ENCODE measurements at regions not wholly inside any gene's neighbourhood (a gene's known extent, or its start where the extent isn't known, plus 50 kb on each side); places are given as distances from the start of the nearest gene placed in this dataset.

- no peak for DNase-seq (ENCODE audit: low read depth in 3 of 3, low spot score in 1 of 3)
Measured at GRCh38 chr20:63100926-63101699, 94.3 kb upstream of the BHLHE23 start.

GRCh38 chr20:63100174-63100925, 93.6 kb upstream of the BHLHE23 start:
- DNase-seq (ENCODE audit: low read depth in 3 of 3, low spot score in 1 of 3): no peak

GRCh38 chr20:63099456-63100173, 92.9 kb upstream of the BHLHE23 start:
- no peak for DNase-seq (ENCODE audit: low read depth in 3 of 3, low spot score in 1 of 3)

- DNase-seq (ENCODE audit: low read depth in 3 of 3, low spot score in 1 of 3): no peak
Measured at GRCh38 chr20:63098195-63098810, 91.5 kb upstream of the BHLHE23 start.

GRCh38 chr20:63097336-63097831, 90.6 kb upstream of the BHLHE23 start:
- no peak for DNase-seq (ENCODE audit: low read depth in 3 of 3, low spot score in 1 of 3)

GRCh38 chr20:63096681-63097335, 90.0 kb upstream of the BHLHE23 start:
- DNase-seq (ENCODE audit: low read depth in 3 of 3, low spot score in 1 of 3): no peak

GRCh38 chr20:63095718-63096654, 89.2 kb upstream of the BHLHE23 start:
- DNase-seq (ENCODE audit: low read depth in 3 of 3, low spot score in 1 of 3): no peak

GRCh38 chr20:63094767-63095499, 88.2 kb upstream of the BHLHE23 start:
- DNase-seq (ENCODE audit: low read depth in 3 of 3, low spot score in 1 of 3): no peak

- DNase-seq (ENCODE audit: low read depth in 3 of 3, low spot score in 1 of 3): no peak
Measured at GRCh38 chr20:63093966-63094766, 87.4 kb upstream of the BHLHE23 start.

GRCh38 chr20:63092660-63093215, 86.0 kb upstream of the BHLHE23 start:
- no peak for DNase-seq (ENCODE audit: low read depth in 3 of 3, low spot score in 1 of 3)

- DNase-seq (ENCODE audit: low read depth in 3 of 3, low spot score in 1 of 3): no peak
Measured at GRCh38 chr20:63091901-63092659, 85.3 kb upstream of the BHLHE23 start.

GRCh38 chr20:63090682-63091571, 84.2 kb upstream of the BHLHE23 start:
- no peak for DNase-seq (ENCODE audit: low read depth in 3 of 3, low spot score in 1 of 3)

- no peak for DNase-seq (ENCODE audit: low read depth in 3 of 3, low spot score in 1 of 3)
Measured at GRCh38 chr20:63090052-63090451, 83.3 kb upstream of the BHLHE23 start.

GRCh38 chr20:63089051-63089907, 82.5 kb upstream of the BHLHE23 start:
- no peak for DNase-seq (ENCODE audit: low read depth in 3 of 3, low spot score in 1 of 3)

Data from stimulated activated CD4-positive, alpha-beta T cell treated with anti-CD3 and anti-CD28 coated beads, TNF-alpha, amount 100 ng/mL, for 1 hour (primary cell).